ENCODE measurements at regions not wholly inside any gene's neighbourhood (a gene's known extent, or its start where the extent isn't known, plus 50 kb on each side); places are given as distances from the start of the nearest gene placed in this dataset.

- no peaks in the 10 kb centered on the region for H3K4me1 ChIP-seq (ENCODE audit: control insufficient read depth, insufficient read depth, low read length)
- H3K9me3 ChIP-seq (ENCODE audit: control insufficient read depth, low read length) = no peaks in the 10 kb centered on the region
- no peak overlapping the region for H3K9ac ChIP-seq (ENCODE audit: low read length)
- H3K36me3 ChIP-seq (ENCODE audit: control insufficient read depth, insufficient read depth, low read length) = no peaks in the 10 kb centered on the region
- no peaks in the 10 kb centered on the region for H3K27me3 ChIP-seq (ENCODE audit: control insufficient read depth, insufficient read depth, low read length)
- no peak overlapping the region for H3K4me3 ChIP-seq (ENCODE audit: low read length)
Observed at GRCh38 chr9:99433555-99433954, 211.5 kb downstream of the SEC61B start.

GRCh38 chr9:99436616-99437015 is 214.5 kb downstream of the SEC61B start:
- Histone ChIP-seq H3K4me1 (ENCODE audit: control insufficient read depth, insufficient read depth, low read length) (no peaks in the 10 kb centered on the region), H3K9me3 (ENCODE audit: control insufficient read depth, low read length) (no peaks in the 10 kb centered on the region), H3K36me3 (ENCODE audit: control insufficient read depth, insufficient read depth, low read length) (no peaks in the 10 kb centered on the region), H3K27me3 (ENCODE audit: control insufficient read depth, insufficient read depth, low read length) (no peaks in the 10 kb centered on the region), H3K4me3 (ENCODE audit: low read length) (no peak overlapping the region), H3K9ac (ENCODE audit: low read length) (no peak overlapping the region)

- no peaks in the 10 kb centered on the region for H3K9me3 ChIP-seq (ENCODE audit: control insufficient read depth, low read length)
- no peak overlapping the region for H3K4me3 ChIP-seq (ENCODE audit: low read length)
- no peaks in the 10 kb centered on the region for H3K4me1 ChIP-seq (ENCODE audit: control insufficient read depth, insufficient read depth, low read length)
- H3K27me3 ChIP-seq (ENCODE audit: control insufficient read depth, insufficient read depth, low read length) = no peaks in the 10 kb centered on the region
- H3K36me3 ChIP-seq (ENCODE audit: control insufficient read depth, insufficient read depth, low read length) = no peaks in the 10 kb centered on the region
- no peak overlapping the region for H3K9ac ChIP-seq (ENCODE audit: low read length)
Observed at GRCh38 chr9:99437145-99437544, 215.1 kb downstream of the SEC61B start.

GRCh38 chr9:99438596-99438995 is 216.5 kb downstream of the SEC61B start:
- no peaks in the 10 kb centered on the region for H3K36me3 ChIP-seq (ENCODE audit: control insufficient read depth, insufficient read depth, low read length)
- H3K9me3 ChIP-seq (ENCODE audit: control insufficient read depth, low read length) = no peaks in the 10 kb centered on the region
- no peaks in the 10 kb centered on the region for H3K4me1 ChIP-seq (ENCODE audit: control insufficient read depth, insufficient read depth, low read length)
- H3K27me3 ChIP-seq (ENCODE audit: control insufficient read depth, insufficient read depth, low read length) = no peaks in the 10 kb centered on the region
- H3K4me3 ChIP-seq (ENCODE audit: low read length) = no peak overlapping the region
- no peak overlapping the region for H3K9ac ChIP-seq (ENCODE audit: low read length)

- Histone ChIP-seq H3K9me3 (ENCODE audit: control insufficient read depth, low read length) (no peaks in the 10 kb centered on the region), H3K4me1 (ENCODE audit: control insufficient read depth, insufficient read depth, low read length) (no peaks in the 10 kb centered on the region), H3K4me3 (ENCODE audit: low read length) (no peak overlapping the region), H3K36me3 (ENCODE audit: control insufficient read depth, insufficient read depth, low read length) (no peaks in the 10 kb centered on the region), H3K9ac (ENCODE audit: low read length) (no peak overlapping the region), H3K27me3 (ENCODE audit: control insufficient read depth, insufficient read depth, low read length) (no peaks in the 10 kb centered on the region)
Observed at GRCh38 chr9:99441829-99442228, 219.7 kb downstream of the SEC61B start.

GRCh38 chr9:99445371-99445891 is 223.3 kb downstream of the SEC61B start:
- no peaks in the 10 kb centered on the region for H3K4me1 ChIP-seq (ENCODE audit: control insufficient read depth, insufficient read depth, low read length)
- H3K4me3 ChIP-seq (ENCODE audit: low read length) = no peak overlapping the region
- no peaks in the 10 kb centered on the region for H3K27me3 ChIP-seq (ENCODE audit: control insufficient read depth, insufficient read depth, low read length)
- no peaks in the 10 kb centered on the region for H3K9me3 ChIP-seq (ENCODE audit: control insufficient read depth, low read length)
- H3K36me3 ChIP-seq (ENCODE audit: control insufficient read depth, insufficient read depth, low read length) = no peaks in the 10 kb centered on the region
- H3K9ac ChIP-seq (ENCODE audit: low read length) = no peak overlapping the region

GRCh38 chr9:99445920-99446319 is 223.8 kb downstream of the SEC61B start:
- no peaks in the 10 kb centered on the region for H3K27me3 ChIP-seq (ENCODE audit: control insufficient read depth, insufficient read depth, low read length)
- no peak overlapping the region for H3K9ac ChIP-seq (ENCODE audit: low read length)
- H3K4me3 ChIP-seq (ENCODE audit: low read length) = no peak overlapping the region
- H3K36me3 ChIP-seq (ENCODE audit: control insufficient read depth, insufficient read depth, low read length) = no peaks in the 10 kb centered on the region
- H3K4me1 ChIP-seq (ENCODE audit: control insufficient read depth, insufficient read depth, low read length) = no peaks in the 10 kb centered on the region
- no peaks in the 10 kb centered on the region for H3K9me3 ChIP-seq (ENCODE audit: control insufficient read depth, low read length)

- Histone ChIP-seq H3K9ac (ENCODE audit: low read length) (no peak overlapping the region), H3K4me1 (ENCODE audit: control insufficient read depth, insufficient read depth, low read length) (no peaks in the 10 kb centered on the region)
Observed at GRCh38 chr9:99447951-99448350, 225.9 kb downstream of the SEC61B start.

GRCh38 chr9:99449726-99450125 is 227.6 kb downstream of the SEC61B start:
- no peaks in the 10 kb centered on the region for H3K36me3 ChIP-seq (ENCODE audit: control insufficient read depth, insufficient read depth, low read length)
- H3K9me3 ChIP-seq (ENCODE audit: control insufficient read depth, low read length) = no peaks in the 10 kb centered on the region
- no peak overlapping the region for H3K9ac ChIP-seq (ENCODE audit: low read length)
- H3K4me1 ChIP-seq (ENCODE audit: control insufficient read depth, insufficient read depth, low read length) = no peaks in the 10 kb centered on the region
- no peaks in the 10 kb centered on the region for H3K27me3 ChIP-seq (ENCODE audit: control insufficient read depth, insufficient read depth, low read length)
- no peak overlapping the region for H3K4me3 ChIP-seq (ENCODE audit: low read length)

More at GRCh38 chr9:99447951-99448350, 225.9 kb downstream of the SEC61B start:
- H3K27me3 ChIP-seq (ENCODE audit: control insufficient read depth, insufficient read depth, low read length) = no peaks in the 10 kb centered on the region
- no peaks in the 10 kb centered on the region for H3K36me3 ChIP-seq (ENCODE audit: control insufficient read depth, insufficient read depth, low read length)
- no peak overlapping the region for H3K4me3 ChIP-seq (ENCODE audit: low read length)
- H3K9me3 ChIP-seq (ENCODE audit: control insufficient read depth, low read length) = no peaks in the 10 kb centered on the region

GRCh38 chr9:99451112-99451606 is 229.1 kb downstream of the SEC61B start:
- H3K9ac ChIP-seq (ENCODE audit: low read length) = no peak overlapping the region
- H3K36me3 ChIP-seq (ENCODE audit: control insufficient read depth, insufficient read depth, low read length) = no peaks in the 10 kb centered on the region
- no peaks in the 10 kb centered on the region for H3K27me3 ChIP-seq (ENCODE audit: control insufficient read depth, insufficient read depth, low read length)
- H3K4me3 ChIP-seq (ENCODE audit: low read length) = no peak overlapping the region
- H3K9me3 ChIP-seq (ENCODE audit: control insufficient read depth, low read length) = no peaks in the 10 kb centered on the region
- H3K4me1 ChIP-seq (ENCODE audit: control insufficient read depth, insufficient read depth, low read length) = no peaks in the 10 kb centered on the region

GRCh38 chr9:99457406-99457805 is 235.3 kb downstream of the SEC61B start:
- no peak overlapping the region for H3K4me3 ChIP-seq (ENCODE audit: low read length)
- no peak overlapping the region for H3K9ac ChIP-seq (ENCODE audit: low read length)
- no peaks in the 10 kb centered on the region for H3K4me1 ChIP-seq (ENCODE audit: control insufficient read depth, insufficient read depth, low read length)
- H3K36me3 ChIP-seq (ENCODE audit: control insufficient read depth, insufficient read depth, low read length) = no peaks in the 10 kb centered on the region
- H3K9me3 ChIP-seq (ENCODE audit: control insufficient read depth, low read length) = no peaks in the 10 kb centered on the region
- H3K27me3 ChIP-seq (ENCODE audit: control insufficient read depth, insufficient read depth, low read length) = no peaks in the 10 kb centered on the region

- H3K4me1 ChIP-seq (ENCODE audit: control insufficient read depth, insufficient read depth, low read length) = no peaks in the 10 kb centered on the region
Observed at GRCh38 chr9:99457981-99458380, 235.9 kb downstream of the SEC61B start.

GRCh38 chr9:99459919-99460318 is 237.8 kb downstream of the SEC61B start:
- Histone ChIP-seq H3K36me3 (ENCODE audit: control insufficient read depth, insufficient read depth, low read length) (no peaks in the 10 kb centered on the region), H3K4me1 (ENCODE audit: control insufficient read depth, insufficient read depth, low read length) (no peaks in the 10 kb centered on the region), H3K9ac (ENCODE audit: low read length) (no peak overlapping the region), H3K9me3 (ENCODE audit: control insufficient read depth, low read length) (no peaks in the 10 kb centered on the region), H3K4me3 (ENCODE audit: low read length) (no peak overlapping the region), H3K27me3 (ENCODE audit: control insufficient read depth, insufficient read depth, low read length) (no peaks in the 10 kb centered on the region)

More at GRCh38 chr9:99457981-99458380, 235.9 kb downstream of the SEC61B start:
- H3K36me3 ChIP-seq (ENCODE audit: control insufficient read depth, insufficient read depth, low read length) = no peaks in the 10 kb centered on the region
- no peaks in the 10 kb centered on the region for H3K9me3 ChIP-seq (ENCODE audit: control insufficient read depth, low read length)
- no peaks in the 10 kb centered on the region for H3K27me3 ChIP-seq (ENCODE audit: control insufficient read depth, insufficient read depth, low read length)
- no peak overlapping the region for H3K9ac ChIP-seq (ENCODE audit: low read length)
- H3K4me3 ChIP-seq (ENCODE audit: low read length) = no peak overlapping the region

All from mucosa of stomach (tissue), 1 donor.